Fibroblast of villous mesenchyme (primary cell): ENCODE measurements at regions not wholly inside any gene's neighbourhood (a gene's known extent, or its start where the extent isn't known, plus 50 kb on each side); places are given as distances from the start of the nearest gene placed in this dataset.

Experiments
- DNase-seq: peaks from one replicate; pipeline ENCODE4 v3.0.0-alpha.2; 2010; ENCODE audit warnings: low read depth
- H3K4me3 ChIP-seq: 2 replicates; pipeline ENCODE4 v1.5.1; 2011; ENCODE audit warnings: low read depth, mild to moderate bottlenecking, low read length
- TF ChIP-seq, protein P1 (sequence below): IDR thresholded peaks from 2 replicates; pipeline ENCODE4 v1.5.1; 2012; ENCODE audit warnings: low read depth, mild to moderate bottlenecking, low read length; ENCODE audit not compliant: insufficient read depth

- no peak overlapping the region for H3K4me3 ChIP-seq
- DNase-seq, result peak; percentile 43
- TF ChIP-seq, protein P1, sequence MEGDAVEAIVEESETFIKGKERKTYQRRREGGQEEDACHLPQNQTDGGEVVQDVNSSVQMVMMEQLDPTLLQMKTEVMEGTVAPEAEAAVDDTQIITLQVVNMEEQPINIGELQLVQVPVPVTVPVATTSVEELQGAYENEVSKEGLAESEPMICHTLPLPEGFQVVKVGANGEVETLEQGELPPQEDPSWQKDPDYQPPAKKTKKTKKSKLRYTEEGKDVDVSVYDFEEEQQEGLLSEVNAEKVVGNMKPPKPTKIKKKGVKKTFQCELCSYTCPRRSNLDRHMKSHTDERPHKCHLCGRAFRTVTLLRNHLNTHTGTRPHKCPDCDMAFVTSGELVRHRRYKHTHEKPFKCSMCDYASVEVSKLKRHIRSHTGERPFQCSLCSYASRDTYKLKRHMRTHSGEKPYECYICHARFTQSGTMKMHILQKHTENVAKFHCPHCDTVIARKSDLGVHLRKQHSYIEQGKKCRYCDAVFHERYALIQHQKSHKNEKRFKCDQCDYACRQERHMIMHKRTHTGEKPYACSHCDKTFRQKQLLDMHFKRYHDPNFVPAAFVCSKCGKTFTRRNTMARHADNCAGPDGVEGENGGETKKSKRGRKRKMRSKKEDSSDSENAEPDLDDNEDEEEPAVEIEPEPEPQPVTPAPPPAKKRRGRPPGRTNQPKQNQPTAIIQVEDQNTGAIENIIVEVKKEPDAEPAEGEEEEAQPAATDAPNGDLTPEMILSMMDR, result no peak
Observed at GRCh38 chr3:194277104-194277785, 73.9 kb downstream of the CPN2 start.

- TF ChIP-seq, protein P1, result no peak
- H3K4me3 ChIP-seq, result no peak overlapping the region
- peak; percentile 63 for DNase-seq
Observed at GRCh38 chr3:194277786-194278130, 73.4 kb downstream of the CPN2 start.

DNA sequence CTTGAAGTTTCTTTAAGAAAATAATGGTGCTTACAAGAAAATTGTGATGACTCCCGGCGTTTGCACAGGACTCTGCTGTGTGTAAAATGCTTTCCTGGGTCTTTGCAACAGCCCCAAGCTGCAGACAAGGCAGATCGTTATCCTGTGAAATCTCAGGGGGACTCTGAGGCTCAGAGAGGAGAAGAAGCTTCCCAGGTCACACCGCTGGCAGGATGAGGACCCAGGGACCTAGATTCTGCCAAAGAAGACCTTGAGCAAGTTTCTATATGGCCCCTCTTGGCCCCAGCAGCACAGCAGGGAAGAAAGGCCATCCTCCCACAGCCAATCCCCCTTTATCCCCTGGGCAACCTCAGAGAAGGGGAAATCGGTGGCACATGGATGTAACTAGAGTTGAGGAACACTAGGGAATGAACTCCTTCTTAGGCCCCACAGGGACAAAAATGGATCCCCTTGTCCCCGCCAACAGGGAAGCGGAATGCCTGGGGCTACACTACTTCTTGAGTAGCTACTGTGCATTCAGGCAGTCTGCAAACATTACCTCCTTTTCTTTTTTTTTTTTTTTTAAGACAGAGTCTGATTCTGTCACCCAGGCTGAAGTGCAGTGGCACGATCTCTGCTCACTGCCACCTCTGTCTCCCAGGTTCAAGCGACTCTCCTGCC lies 72.8 kb downstream of the CPN2 start:
- H3K4me3 ChIP-seq, result no peak overlapping the region
- no peak for DNase-seq
- TF ChIP-seq, protein P1, result no peak

DNA sequence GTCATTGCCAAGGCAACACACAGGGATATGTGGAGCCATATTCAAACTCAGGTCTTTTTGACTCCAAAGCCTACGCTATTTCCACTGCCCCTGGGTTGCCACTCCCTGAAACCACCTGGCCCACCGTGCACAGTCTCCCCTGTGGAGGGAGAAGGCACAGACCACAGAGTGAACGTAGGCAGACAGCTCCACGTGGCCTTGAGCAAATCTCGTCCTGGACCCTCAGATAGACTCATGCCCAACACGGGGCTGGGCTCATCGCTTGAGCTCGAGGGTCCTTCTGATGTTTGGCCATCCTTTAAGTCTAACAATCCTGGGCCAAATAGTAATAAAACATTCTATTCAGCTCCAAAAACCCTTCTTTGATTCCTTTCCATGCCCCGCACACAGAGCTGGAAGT lies 72.0 kb downstream of the CPN2 start:
- no peak overlapping the region for H3K4me3 ChIP-seq
- TF ChIP-seq, protein P1, result no peak
- DNase-seq, result no peak

DNA sequence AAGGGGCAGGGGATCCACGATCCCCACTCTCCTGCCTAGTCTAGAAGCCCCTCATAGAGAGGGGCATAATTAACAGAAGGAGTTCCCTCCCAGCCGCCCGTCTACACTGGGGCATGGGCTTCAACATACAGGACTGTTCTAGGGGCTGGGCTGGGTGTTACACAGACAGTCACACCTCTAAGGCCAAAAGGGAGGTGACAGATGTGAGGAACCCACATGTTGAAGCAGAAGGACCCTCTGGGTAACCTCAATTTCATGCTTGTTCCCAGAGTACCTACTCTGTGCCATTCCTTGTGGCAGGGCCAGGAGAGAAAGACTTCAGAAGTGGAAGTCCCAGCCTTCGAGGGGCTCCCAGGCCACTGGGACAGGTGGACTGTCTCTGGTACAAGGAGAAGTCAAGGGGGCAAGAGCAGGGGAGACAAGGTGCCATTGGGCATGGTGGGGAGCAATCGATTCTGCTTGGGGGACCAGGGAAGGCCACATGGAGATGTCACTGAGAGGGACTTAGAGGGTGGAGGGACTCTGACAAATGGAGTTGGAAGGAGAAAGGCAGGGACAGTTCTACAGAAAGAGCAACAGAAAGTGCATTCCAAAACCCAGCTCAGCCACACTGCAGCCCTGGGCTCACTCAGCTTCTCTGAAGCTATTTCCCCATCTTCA lies 71.3 kb downstream of the CPN2 start:
- H3K4me3 ChIP-seq, result no peak overlapping the region
- DNase-seq, result no peak
- TF ChIP-seq, protein P1, result no peak

DNA sequence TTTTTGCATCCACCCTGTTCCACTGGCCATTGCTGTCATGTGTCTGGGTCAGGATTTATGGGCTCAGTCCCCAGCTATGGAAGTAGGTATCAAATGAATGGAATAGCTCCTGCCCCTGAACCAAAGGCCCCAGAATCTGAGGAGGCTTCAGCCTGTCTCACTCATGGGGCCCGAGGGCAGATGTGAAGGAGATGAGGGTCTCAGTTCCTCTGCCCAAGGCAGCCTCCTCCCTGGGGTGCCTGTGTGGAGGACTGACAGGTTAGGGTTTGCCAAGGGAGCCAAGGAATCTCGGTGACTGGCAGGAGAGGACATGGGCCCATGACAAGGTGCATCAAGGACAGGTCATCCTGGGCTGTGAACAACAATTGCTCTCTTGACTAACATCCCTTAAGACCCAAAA lies 70.4 kb downstream of the CPN2 start:
- TF ChIP-seq, protein P1, result no peak
- no peak overlapping the region for H3K4me3 ChIP-seq
- no peak for DNase-seq
